K562 (cell line): ENCODE measurements at regions not wholly inside any gene's neighbourhood (a gene's known extent, or its start where the extent isn't known, plus 50 kb on each side); places are given as distances from the start of the nearest gene placed in this dataset.

Source experiments
- FOXJ3 ChIP-seq: sonication (generic); formaldehyde crosslinking; IDR thresholded peaks from 2 replicates; pipeline ENCODE4 v1.4.0; 2020; ENCODE audit warnings: mild to moderate bottlenecking, missing genetic modification reagents
- MLLT1 ChIP-seq, 2 experiments: fragments of 450-650 bp; IDR thresholded peaks; 2 replicates each; pipeline ENCODE4 v1.6.1; 2016
- RNF2 ChIP-seq: sonication (generic); IDR thresholded peaks from 2 replicates; pipeline ENCODE4 v1.6.1; 2016

- TF ChIP-seq RNF2 = no peak
- TF ChIP-seq MLLT1 (IDR thresholded peaks at IDR 0.05) = no peak
- no peak for TF ChIP-seq FOXJ3
These were observed 58.1 kb downstream of the FSCB start for GRCh38 chr14:44448951-44449358.
